ENCODE measurements at regions not wholly inside any gene's neighbourhood (a gene's known extent, or its start where the extent isn't known, plus 50 kb on each side); places are given as distances from the start of the nearest gene placed in this dataset.

- DNase-seq, result no peak
These were observed 201.5 kb upstream of the GATB start for GRCh38 chr4:151962138-151962823.

GRCh38 chr4:151961456-151961855 lies 200.6 kb upstream of the GATB start:
- DNase-seq, result no peak

- no peak for DNase-seq
These were observed 199.8 kb upstream of the GATB start for GRCh38 chr4:151960449-151961230.

GRCh38 chr4:151957153-151957552 lies 196.3 kb upstream of the GATB start:
- DNase-seq, result no peak

- DNase-seq, result no peak
These were observed 195.0 kb upstream of the GATB start for GRCh38 chr4:151955721-151956380.

- no peak for DNase-seq
These were observed 193.1 kb upstream of the GATB start for GRCh38 chr4:151953795-151954372.

- no peak for DNase-seq
These were observed 192.5 kb upstream of the GATB start for GRCh38 chr4:151953312-151953711.

- DNase-seq, result no peak
These were observed 192.0 kb upstream of the GATB start for GRCh38 chr4:151952711-151953254.

- no peak for DNase-seq
These were observed 191.3 kb upstream of the GATB start for GRCh38 chr4:151952137-151952536.

GRCh38 chr4:151951671-151952050 lies 190.9 kb upstream of the GATB start:
- DNase-seq, result no peak

GRCh38 chr4:151950993-151951670 lies 190.3 kb upstream of the GATB start:
- no peak for DNase-seq

GRCh38 chr4:151948351-151949016 lies 187.7 kb upstream of the GATB start:
- no peak for DNase-seq

GRCh38 chr4:151946718-151947117 lies 185.9 kb upstream of the GATB start:
- no peak for DNase-seq

GRCh38 chr4:151942971-151943370 lies 182.2 kb upstream of the GATB start:
- DNase-seq, result no peak

- no peak for DNase-seq
These were observed 180.3 kb upstream of the GATB start for GRCh38 chr4:151940926-151941617.

- no peak for DNase-seq
These were observed 179.5 kb upstream of the GATB start for GRCh38 chr4:151940291-151940690.

GRCh38 chr4:151939670-151940069 lies 178.9 kb upstream of the GATB start:
- no peak for DNase-seq

- no peak for DNase-seq
These were observed 174.6 kb upstream of the GATB start for GRCh38 chr4:151935411-151935810.

- DNase-seq, result no peak
These were observed 174.0 kb upstream of the GATB start for GRCh38 chr4:151934766-151935165.

- DNase-seq, result no peak
These were observed 172.5 kb upstream of the GATB start for GRCh38 chr4:151933122-151933827.

GRCh38 chr4:151931563-151931962 lies 170.8 kb upstream of the GATB start:
- no peak for DNase-seq

All from activated T-cell treated with anti-CD3 and anti-CD28 coated beads for 4 hours (primary cell).